Thyroid gland (tissue), 4 donors: ENCODE measurements at regions not wholly inside any gene's neighbourhood (a gene's known extent, or its start where the extent isn't known, plus 50 kb on each side); places are given as distances from the start of the nearest gene placed in this dataset.

ENCODE experiments used
- DNase-seq, 2 donors: peaks; one replicate each; pipeline ENCODE4 v3.0.0-alpha.2; 2019
- H3K27ac ChIP-seq, 3 donors: fragments of 200-600 bp; sonication (generic); 1 replicate in 2 of 3; 2 replicates in 1 of 3; pipeline ENCODE4 v1.5.1; 2016 to 2019; ENCODE audit warnings: mild to moderate bottlenecking in 1 of 3, moderate library complexity in 1 of 3
- H3K27me3 ChIP-seq: fragments of 200-600 bp; sonication (generic); one replicate; pipeline ENCODE4 v1.5.1; 2019
- H3K36me3 ChIP-seq, 2 donors: fragments of 200-600 bp; sonication (generic); one replicate each; pipeline ENCODE4 v1.5.1; 2016 to 2019
- H3K4me1 ChIP-seq, 2 donors: fragments of 200-600 bp; sonication (generic); one replicate each; pipeline ENCODE4 v1.5.1; 2017 to 2019
- H3K4me3 ChIP-seq, 3 donors: fragments of 200-600 bp; sonication (generic); replicated peaks in 1 of 3; 1 replicate in 2 of 3; 2 replicates in 1 of 3; pipeline ENCODE4 v1.5.1; 2016; ENCODE audit warnings: mild to moderate bottlenecking in 1 of 3
- H3K9me3 ChIP-seq: fragments of 200-600 bp; sonication (generic); one replicate; pipeline ENCODE4 v1.5.1; 2017
- POLR2A ChIP-seq, 2 donors: fragments of 450-650 bp; IDR thresholded peaks; one replicate each; pipeline ENCODE4 v1.6.1; 2017; ENCODE audit warnings: antibody characterized with exemption in 2 of 2, mild to moderate bottlenecking in 2 of 2, moderate library complexity in 1 of 2
- WGBS, 2 donors: methylation state at CpG; one replicate each; pipeline ENCODE4 v1.1.5; 2017; 5-methylcytosine and 5-hydroxymethylcytosine counted together
- intact Hi-C: fragments of 100-400 bp; cut with DNase I; formaldehyde crosslinking; loops from one replicate; pipeline ENCODE4 v1.15.1; 2023
- TF ChIP-seq, protein P1 (sequence below), 6 experiments: fragments of 200-600 bp in 3 of 6; fragments of 450-650 bp in 3 of 6; sonication (generic) in 3 of 6; IDR thresholded peaks; one replicate each; pipeline ENCODE4 v1.5.1; 2016 to 2019; ENCODE audit warnings: antibody characterized with exemption in 6 of 6, mild to moderate bottlenecking in 2 of 6, inconsistent platforms in 1 of 6, moderate library complexity in 1 of 6

DNA sequence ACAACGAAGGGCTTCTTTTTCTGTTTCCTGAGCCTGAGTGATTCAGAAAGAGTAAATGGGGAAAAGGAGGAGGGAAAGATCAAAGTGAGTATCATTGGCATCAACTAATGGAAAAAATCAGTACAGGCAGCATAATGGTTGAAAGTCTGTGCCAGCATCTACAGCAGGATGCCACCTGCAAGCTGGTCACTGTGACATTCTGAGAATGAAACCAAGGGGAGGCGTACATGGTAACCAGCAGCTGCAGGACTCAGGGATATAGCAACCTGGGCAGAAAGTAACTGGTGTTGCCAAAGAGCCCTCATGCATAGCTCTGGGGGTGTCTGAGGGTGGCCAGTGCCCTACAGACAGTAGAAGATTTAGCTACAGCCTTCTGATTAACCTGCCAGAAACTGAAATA lies 305.9 kb downstream of the BRINP2 start:
- intact Hi-C loops: no loop called here
- no peak for DNase-seq
- 72 to 93% methylated on average over 2 of the region's 2 CpGs for whole genome bisulfite sequencing, 2 donors

DNA sequence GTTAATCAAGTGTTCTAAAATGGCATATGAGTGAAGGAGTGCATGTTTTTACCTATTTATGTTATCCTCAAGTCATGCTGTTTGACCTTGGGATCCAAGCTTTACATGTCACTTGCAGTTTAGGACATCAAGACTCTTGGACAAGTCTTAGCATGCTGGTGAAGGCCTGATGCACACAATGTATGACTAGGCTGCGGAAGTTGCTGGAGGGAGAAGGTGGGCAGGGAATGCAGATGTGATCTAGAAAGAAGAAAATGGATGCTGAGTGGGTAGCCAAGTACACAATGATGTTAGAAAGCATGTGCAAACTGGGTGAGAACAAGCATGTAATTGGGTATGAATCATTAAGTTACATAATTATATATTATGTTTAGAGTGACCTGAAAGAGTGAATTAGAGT lies 301.8 kb downstream of the BRINP2 start:
- no peak for DNase-seq
- 94 to 98% methylated on average over 1 of the region's 1 CpG for WGBS, 2 donors
- H3K9me3 ChIP-seq: no peaks in the 10 kb centered on the region
- H3K27me3 ChIP-seq: no peaks in the 10 kb centered on the region
- no peak overlapping the region for H3K27ac ChIP-seq
- H3K4me1 ChIP-seq: no peaks in the 10 kb centered on the region
- no peak for TF ChIP-seq POLR2A (IDR thresholded peaks at IDR 0.05)
- TF ChIP-seq, protein P1, sequence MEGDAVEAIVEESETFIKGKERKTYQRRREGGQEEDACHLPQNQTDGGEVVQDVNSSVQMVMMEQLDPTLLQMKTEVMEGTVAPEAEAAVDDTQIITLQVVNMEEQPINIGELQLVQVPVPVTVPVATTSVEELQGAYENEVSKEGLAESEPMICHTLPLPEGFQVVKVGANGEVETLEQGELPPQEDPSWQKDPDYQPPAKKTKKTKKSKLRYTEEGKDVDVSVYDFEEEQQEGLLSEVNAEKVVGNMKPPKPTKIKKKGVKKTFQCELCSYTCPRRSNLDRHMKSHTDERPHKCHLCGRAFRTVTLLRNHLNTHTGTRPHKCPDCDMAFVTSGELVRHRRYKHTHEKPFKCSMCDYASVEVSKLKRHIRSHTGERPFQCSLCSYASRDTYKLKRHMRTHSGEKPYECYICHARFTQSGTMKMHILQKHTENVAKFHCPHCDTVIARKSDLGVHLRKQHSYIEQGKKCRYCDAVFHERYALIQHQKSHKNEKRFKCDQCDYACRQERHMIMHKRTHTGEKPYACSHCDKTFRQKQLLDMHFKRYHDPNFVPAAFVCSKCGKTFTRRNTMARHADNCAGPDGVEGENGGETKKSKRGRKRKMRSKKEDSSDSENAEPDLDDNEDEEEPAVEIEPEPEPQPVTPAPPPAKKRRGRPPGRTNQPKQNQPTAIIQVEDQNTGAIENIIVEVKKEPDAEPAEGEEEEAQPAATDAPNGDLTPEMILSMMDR (IDR thresholded peaks at IDR 0.05): no peak
- no peaks in the 10 kb centered on the region for H3K36me3 ChIP-seq
- no peak overlapping the region for H3K4me3 ChIP-seq
- intact Hi-C loops: no loop called here

More for the DNA sequence above, 305.9 kb downstream of the BRINP2 start:
- TF ChIP-seq, protein P1 (IDR thresholded peaks at IDR 0.05): no peak
- TF ChIP-seq POLR2A (IDR thresholded peaks at IDR 0.05): no peak
- Histone ChIP-seq H3K4me3 (no peak overlapping the region), H3K27me3 (no peaks in the 10 kb centered on the region), H3K9me3 (no peaks in the 10 kb centered on the region), H3K4me1 (no peaks in the 10 kb centered on the region), H3K36me3 (no peaks in the 10 kb centered on the region), H3K27ac (no peak overlapping the region)

DNA sequence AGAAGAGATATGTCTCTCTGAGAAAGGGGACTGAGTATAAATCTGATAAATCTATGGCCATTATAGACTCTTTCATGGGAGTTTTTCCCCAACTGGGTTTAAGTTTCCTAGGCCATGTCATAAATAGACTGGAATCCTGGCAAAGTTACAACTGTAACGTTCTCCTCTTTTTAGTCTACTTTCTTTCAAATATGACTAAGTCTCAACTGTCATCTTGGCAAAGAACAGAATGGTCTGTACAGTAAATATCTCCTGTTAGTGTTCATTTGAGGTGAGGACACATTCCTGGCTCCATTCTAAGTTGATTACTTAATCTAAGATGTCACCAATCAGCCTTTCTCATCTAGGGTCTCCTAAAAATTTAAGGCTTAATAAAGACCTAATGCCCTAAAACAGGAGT lies 300.5 kb downstream of the BRINP2 start:
- H3K4me3 ChIP-seq: no peak overlapping the region

DNA sequence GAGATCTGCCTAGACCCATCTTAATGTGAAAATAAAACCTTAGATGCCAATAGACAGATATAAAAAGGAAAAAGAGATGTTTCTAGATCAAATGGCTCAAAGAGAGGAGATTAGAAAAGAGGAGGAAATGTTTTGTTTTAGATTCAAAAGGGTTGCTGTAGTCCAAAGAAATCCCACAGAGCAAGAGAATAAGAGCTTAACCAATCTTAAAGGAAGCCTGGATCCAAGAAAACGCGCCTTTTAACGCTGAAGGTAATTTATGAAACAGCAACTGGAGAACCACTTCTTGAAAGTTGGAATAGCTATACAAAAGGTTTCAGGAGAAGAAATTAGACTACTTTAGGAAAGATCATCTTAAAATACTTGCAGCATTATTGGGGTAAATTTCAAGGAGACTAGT lies 298.8 kb downstream of the BRINP2 start:
- intact Hi-C loops: no loop called here
- Histone ChIP-seq H3K4me1 (no peaks in the 10 kb centered on the region), H3K27me3 (no peaks in the 10 kb centered on the region), H3K36me3 (no peaks in the 10 kb centered on the region), H3K4me3 (no peak overlapping the region), H3K9me3 (no peaks in the 10 kb centered on the region), H3K27ac (no peak overlapping the region)
- no peak for DNase-seq
- WGBS, 2 donors: 84 to 92% methylated on average over 3 of the region's 3 CpGs
- TF ChIP-seq POLR2A (IDR thresholded peaks at IDR 0.05): no peak
- TF ChIP-seq, protein P1 (IDR thresholded peaks at IDR 0.05): no peak

More for the DNA sequence above, 300.5 kb downstream of the BRINP2 start:
- Histone ChIP-seq H3K36me3 (no peaks in the 10 kb centered on the region), H3K27me3 (no peaks in the 10 kb centered on the region), H3K27ac (no peak overlapping the region), H3K9me3 (no peaks in the 10 kb centered on the region), H3K4me1 (no peaks in the 10 kb centered on the region)
- TF ChIP-seq POLR2A (IDR thresholded peaks at IDR 0.05): no peak
- TF ChIP-seq, protein P1 (IDR thresholded peaks at IDR 0.05): no peak
- DNase-seq: no peak
- 55 to 67% methylated on average over 1 of the region's 1 CpG for WGBS, 2 donors
- intact Hi-C loops: no loop called here

DNA sequence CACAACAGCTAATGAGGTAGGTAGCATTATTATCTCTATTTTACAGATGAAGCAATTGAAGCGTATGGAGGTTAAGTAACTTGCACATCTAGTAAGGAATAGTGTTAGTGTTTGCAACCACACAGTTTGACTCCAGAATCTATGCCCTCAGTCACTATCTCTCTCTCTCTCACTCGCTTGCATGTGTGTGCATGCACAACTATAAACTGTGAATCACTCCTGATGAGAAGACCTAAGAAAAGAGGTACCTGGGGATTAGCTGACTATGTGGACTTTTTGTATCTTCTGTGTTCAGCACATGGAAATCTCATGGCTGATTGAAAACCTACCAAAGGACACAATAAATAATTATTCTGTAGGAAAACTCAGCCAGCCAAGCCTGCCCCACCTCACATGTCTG lies 295.5 kb downstream of the BRINP2 start:
- no peaks in the 10 kb centered on the region for H3K9me3 ChIP-seq
- TF ChIP-seq, protein P1 (IDR thresholded peaks at IDR 0.05): no peak
- no peak for TF ChIP-seq POLR2A (IDR thresholded peaks at IDR 0.05)
- intact Hi-C loops: no loop called here
- 83 to 89% methylated on average over 2 of the region's 2 CpGs for WGBS, 2 donors
- H3K4me1 ChIP-seq: peaks cover 0 to 3% of the 10 kb centered on the region in 2 donors
- H3K4me3 ChIP-seq: no peak overlapping the region
- no peak for DNase-seq
- no peaks in the 10 kb centered on the region for H3K36me3 ChIP-seq
- no peak overlapping the region for H3K27ac ChIP-seq
- no peaks in the 10 kb centered on the region for H3K27me3 ChIP-seq
